ENCODE measurements at regions not wholly inside any gene's neighbourhood (a gene's known extent, or its start where the extent isn't known, plus 50 kb on each side); places are given as distances from the start of the nearest gene placed in this dataset.

DNA sequence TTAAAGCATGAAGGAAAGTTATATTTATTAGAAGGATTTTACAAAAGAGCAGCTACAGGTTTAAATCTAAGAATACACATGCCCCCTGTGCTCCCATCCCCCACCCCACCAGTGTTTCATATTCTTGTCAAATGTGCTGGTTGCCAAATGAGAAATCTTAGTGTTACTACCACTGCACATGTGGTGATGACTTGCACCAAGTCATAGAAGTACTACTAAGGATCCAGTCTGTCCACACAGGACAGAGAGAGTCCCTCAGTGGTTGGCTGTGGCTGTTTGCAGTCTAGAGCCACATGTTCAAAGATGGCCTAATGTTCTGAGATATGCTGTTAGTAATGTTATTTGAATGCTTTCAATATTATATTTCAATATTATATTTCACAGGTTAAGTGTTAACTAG lies 268.8 kb downstream of the ADAMTS20 start:
- DNase-seq (ENCODE audit: low spot score in 2 of 2), result no peak

DNA sequence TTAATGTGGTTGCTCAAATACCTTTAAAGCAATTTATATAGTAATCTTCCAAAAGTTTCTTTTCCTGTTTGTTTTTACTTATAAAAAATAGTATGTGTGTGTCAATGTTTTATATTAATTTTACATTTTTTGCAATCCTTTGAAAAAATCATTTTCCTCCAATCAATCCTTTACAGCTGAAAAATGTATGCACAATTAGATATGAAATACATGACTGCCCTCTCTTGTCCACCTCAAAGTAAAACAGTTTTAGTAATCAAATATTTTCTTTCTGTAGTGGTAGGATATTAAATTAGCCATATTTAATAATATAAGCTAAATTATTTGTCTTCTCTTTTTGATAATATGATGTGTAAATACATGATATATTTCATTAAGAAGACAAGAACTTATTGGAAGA lies 269.9 kb downstream of the ADAMTS20 start:
- TF ChIP-seq POLR2A (IDR thresholded peaks at IDR 0.05), result no peak
- TF ChIP-seq, protein P1, sequence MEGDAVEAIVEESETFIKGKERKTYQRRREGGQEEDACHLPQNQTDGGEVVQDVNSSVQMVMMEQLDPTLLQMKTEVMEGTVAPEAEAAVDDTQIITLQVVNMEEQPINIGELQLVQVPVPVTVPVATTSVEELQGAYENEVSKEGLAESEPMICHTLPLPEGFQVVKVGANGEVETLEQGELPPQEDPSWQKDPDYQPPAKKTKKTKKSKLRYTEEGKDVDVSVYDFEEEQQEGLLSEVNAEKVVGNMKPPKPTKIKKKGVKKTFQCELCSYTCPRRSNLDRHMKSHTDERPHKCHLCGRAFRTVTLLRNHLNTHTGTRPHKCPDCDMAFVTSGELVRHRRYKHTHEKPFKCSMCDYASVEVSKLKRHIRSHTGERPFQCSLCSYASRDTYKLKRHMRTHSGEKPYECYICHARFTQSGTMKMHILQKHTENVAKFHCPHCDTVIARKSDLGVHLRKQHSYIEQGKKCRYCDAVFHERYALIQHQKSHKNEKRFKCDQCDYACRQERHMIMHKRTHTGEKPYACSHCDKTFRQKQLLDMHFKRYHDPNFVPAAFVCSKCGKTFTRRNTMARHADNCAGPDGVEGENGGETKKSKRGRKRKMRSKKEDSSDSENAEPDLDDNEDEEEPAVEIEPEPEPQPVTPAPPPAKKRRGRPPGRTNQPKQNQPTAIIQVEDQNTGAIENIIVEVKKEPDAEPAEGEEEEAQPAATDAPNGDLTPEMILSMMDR (IDR thresholded peaks at IDR 0.05), result no peak
- no peak overlapping the region for H3K4me3 ChIP-seq (ENCODE audit: low read depth, poor library complexity, severe bottlenecking)
- intact Hi-C loops (cut with DNase I; ENCODE audit: low total_unique reads), result loop anchor here (10.0 kb wide), 1 partner anchor 797 kb away; no protein-coding TSS in a partner anchor
- no peak for DNase-seq (ENCODE audit: low spot score in 2 of 2)

More for the DNA sequence above, 268.8 kb downstream of the ADAMTS20 start:
- intact Hi-C loops (cut with DNase I; ENCODE audit: low total_unique reads), result loop anchor here (10.0 kb wide), 1 partner anchor 798 kb away; no protein-coding TSS in a partner anchor
- H3K4me3 ChIP-seq (ENCODE audit: low read depth, poor library complexity, severe bottlenecking), result no peak overlapping the region
- TF ChIP-seq, protein P1 (IDR thresholded peaks at IDR 0.05), result no peak
- TF ChIP-seq POLR2A (IDR thresholded peaks at IDR 0.05), result no peak

DNA sequence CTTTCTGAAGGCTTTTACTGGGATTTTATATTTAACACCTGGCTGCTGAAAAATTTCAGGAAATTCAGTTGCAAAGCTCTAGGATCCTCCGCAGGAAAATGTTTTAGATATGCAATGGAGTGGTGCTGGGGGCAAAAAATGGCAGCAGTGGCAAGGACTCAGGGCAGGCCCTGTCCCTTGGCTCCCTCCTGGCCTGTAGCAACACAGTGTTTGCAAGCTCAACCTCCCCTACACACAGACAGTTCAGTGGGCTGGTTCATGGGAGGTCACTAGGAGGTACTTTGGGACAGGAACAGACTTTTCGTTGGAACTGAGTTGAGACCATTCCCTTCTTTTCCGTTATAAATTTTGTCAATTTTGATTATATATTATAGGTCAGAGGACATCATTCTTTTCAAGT lies 270.4 kb downstream of the ADAMTS20 start:
- no peak for TF ChIP-seq POLR2A (IDR thresholded peaks at IDR 0.05)
- TF ChIP-seq, protein P1 (IDR thresholded peaks at IDR 0.05), result no peak
- WGBS, 2 donors, result 69 to 80% methylated on average over 3 of the region's 3 CpGs
- intact Hi-C loops (cut with DNase I; ENCODE audit: low total_unique reads), result loop anchor here (10.0 kb wide), 1 partner anchor 797 kb away; no protein-coding TSS in a partner anchor
- DNase-seq (ENCODE audit: low spot score in 2 of 2), result no peak
- no peak overlapping the region for H3K4me3 ChIP-seq (ENCODE audit: low read depth, poor library complexity, severe bottlenecking)

DNA sequence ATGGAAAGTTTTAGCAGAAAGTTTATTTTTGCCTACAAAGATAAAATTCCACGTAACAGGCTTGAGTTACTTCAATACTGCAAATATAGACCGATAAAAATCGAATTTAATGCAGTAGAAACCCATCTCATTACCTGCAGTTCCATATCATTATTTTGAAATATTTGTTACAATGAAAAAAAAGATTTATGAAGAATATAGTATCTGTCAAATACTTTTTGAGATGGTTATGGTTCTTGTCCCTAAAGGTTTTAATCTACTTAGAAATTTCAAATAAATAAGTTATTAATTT lies 273.5 kb downstream of the ADAMTS20 start:
- WGBS, 2 donors, result 88% methylated on average over 3 of the region's 3 CpGs
- intact Hi-C loops (cut with DNase I; ENCODE audit: low total_unique reads), result no loop called here
- H3K4me3 ChIP-seq (ENCODE audit: low read depth, poor library complexity, severe bottlenecking), result no peak overlapping the region
- DNase-seq (ENCODE audit: low spot score in 2 of 2), result no peak
- no peak for TF ChIP-seq POLR2A (IDR thresholded peaks at IDR 0.05)
- TF ChIP-seq, protein P1 (IDR thresholded peaks at IDR 0.05), result no peak

DNA sequence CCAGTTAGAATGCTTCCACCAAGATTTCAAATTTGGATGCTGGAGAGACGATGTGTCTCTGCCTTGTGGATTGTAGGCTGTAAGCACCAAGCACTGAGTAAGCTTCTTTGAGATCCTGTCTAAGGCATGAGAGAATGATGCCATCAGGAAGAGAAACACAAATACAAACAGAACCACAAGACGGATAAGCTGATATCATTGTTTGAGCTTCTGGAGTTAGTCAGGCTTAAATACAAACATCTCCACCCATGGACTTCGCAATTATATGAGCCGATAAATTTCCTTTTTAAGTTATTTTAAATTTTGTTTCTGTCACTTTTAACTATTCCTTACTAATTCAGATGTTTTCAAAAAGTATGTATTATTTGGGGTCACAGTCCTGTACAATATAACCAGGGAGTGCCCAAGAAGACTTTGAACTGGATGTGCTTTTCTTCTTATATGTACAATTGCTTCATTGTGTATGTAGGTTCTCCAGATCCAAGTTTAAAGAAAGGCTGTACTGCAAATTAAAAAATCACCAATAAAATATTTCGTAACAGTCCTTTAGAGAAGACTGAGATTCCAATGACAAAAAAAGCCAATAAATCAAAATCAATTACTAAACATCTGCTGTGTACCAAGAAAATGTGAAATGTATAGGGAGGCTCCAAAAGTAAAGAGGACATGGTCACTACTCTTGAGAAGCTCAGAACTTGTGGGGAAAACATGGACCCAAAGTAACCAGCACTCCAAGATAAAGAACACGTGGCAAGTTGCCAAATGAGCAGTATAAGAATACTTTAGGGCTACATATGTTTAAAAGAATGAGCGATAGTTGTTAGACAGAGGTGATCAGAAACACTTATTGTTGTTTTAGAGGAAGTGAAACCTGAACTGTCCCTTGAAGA lies 274.1 kb downstream of the ADAMTS20 start:
- intact Hi-C loops (cut with DNase I; ENCODE audit: low total_unique reads), result no loop called here
- 70 to 73% methylated on average over 7 of the region's 7 CpGs for WGBS, 2 donors
- TF ChIP-seq POLR2A (IDR thresholded peaks at IDR 0.05), result no peak
- TF ChIP-seq, protein P1 (IDR thresholded peaks at IDR 0.05), result no peak
- no peak overlapping the region for H3K4me3 ChIP-seq (ENCODE audit: low read depth, poor library complexity, severe bottlenecking)
- DNase-seq (ENCODE audit: low spot score in 2 of 2), result no peak

DNA sequence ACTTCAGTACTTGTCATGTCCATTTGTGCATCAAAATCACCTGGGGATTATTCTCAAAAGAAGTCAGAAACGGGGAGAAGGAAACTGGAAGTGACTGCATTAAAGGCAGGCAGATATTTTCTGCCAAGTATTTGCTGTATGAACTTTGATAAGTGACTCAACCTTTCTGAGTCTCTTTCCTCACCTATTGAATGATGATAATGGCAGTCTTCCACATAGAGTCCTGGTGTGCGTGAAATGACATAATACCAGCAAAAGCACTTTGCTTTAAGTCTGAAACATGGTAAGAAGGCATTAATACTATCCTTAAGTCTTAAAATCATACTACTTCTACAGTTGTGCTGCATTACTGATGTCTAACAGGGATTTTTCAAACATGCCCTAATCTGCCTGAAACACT lies 278.5 kb downstream of the ADAMTS20 start:
- H3K4me3 ChIP-seq (ENCODE audit: low read depth, poor library complexity, severe bottlenecking), result no peak overlapping the region
- no peak for TF ChIP-seq POLR2A (IDR thresholded peaks at IDR 0.05)
- TF ChIP-seq, protein P1 (IDR thresholded peaks at IDR 0.05), result no peak
- DNase-seq (ENCODE audit: low spot score in 2 of 2), result no peak
- WGBS, 2 donors, result 50 to 61% methylated on average over 2 of the region's 2 CpGs
- intact Hi-C loops (cut with DNase I; ENCODE audit: low total_unique reads), result no loop called here
